IgD-negative memory B cell (primary cell): ENCODE measurements at regions not wholly inside any gene's neighbourhood (a gene's known extent, or its start where the extent isn't known, plus 50 kb on each side); places are given as distances from the start of the nearest gene placed in this dataset.

Experiments
- H3K27ac Mint-ChIP-seq, 3 donors: one replicate each; pipeline ENCODE4 v1.8.0; 2020 to 2022; ENCODE audit warnings: mild to moderate bottlenecking in 3 of 3, mixed read lengths in 3 of 3, moderate library complexity in 1 of 3
- H3K27me3 Mint-ChIP-seq: one replicate; pipeline ENCODE4 v1.8.0; 2021; ENCODE audit warnings: mixed read lengths
- H3K36me3 Mint-ChIP-seq: one replicate; pipeline ENCODE4 v1.8.0; 2020; ENCODE audit warnings: mild to moderate bottlenecking, mixed read lengths
- H3K4me1 Mint-ChIP-seq, 3 donors: one replicate each; pipeline ENCODE4 v1.8.0; 2020 to 2022; ENCODE audit warnings: mixed read lengths in 3 of 3, mild to moderate bottlenecking in 1 of 3
- H3K4me3 Mint-ChIP-seq, 4 donors: one replicate each; pipeline ENCODE4 v1.8.0; 2020 to 2022; ENCODE audit warnings: mild to moderate bottlenecking in 4 of 4, mixed read lengths in 4 of 4, moderate library complexity in 3 of 4
- H3K9me3 Mint-ChIP-seq, 3 donors: one replicate each; pipeline ENCODE4 v1.8.0; 2020 to 2021; ENCODE audit warnings: mixed read lengths in 3 of 3, mild to moderate bottlenecking in 1 of 3

GRCh38 chr3:8278448-8278847 lies 223.2 kb upstream of the LMCD1 start:
- H3K27me3 Mint-ChIP-seq, result peaks cover 3% of the 10 kb centered on the region
- H3K27ac Mint-ChIP-seq, result no peak overlapping the region
- H3K4me1 Mint-ChIP-seq, result no peaks in the 10 kb centered on the region
- peaks cover 0 to 2% (median 0%) of the 10 kb centered on the region in 3 donors for H3K9me3 Mint-ChIP-seq
- no peak overlapping the region for H3K4me3 Mint-ChIP-seq
- no peaks in the 10 kb centered on the region for H3K36me3 Mint-ChIP-seq

- Mint-ChIP-seq H3K9me3 (peaks cover 0 to 2% (median 0%) of the 10 kb centered on the region in 3 donors), H3K36me3 (peaks cover 4% of the 10 kb centered on the region), H3K4me3 (no peak overlapping the region)
These were observed 222.1 kb upstream of the LMCD1 start for GRCh38 chr3:8279476-8279875.

DNA sequence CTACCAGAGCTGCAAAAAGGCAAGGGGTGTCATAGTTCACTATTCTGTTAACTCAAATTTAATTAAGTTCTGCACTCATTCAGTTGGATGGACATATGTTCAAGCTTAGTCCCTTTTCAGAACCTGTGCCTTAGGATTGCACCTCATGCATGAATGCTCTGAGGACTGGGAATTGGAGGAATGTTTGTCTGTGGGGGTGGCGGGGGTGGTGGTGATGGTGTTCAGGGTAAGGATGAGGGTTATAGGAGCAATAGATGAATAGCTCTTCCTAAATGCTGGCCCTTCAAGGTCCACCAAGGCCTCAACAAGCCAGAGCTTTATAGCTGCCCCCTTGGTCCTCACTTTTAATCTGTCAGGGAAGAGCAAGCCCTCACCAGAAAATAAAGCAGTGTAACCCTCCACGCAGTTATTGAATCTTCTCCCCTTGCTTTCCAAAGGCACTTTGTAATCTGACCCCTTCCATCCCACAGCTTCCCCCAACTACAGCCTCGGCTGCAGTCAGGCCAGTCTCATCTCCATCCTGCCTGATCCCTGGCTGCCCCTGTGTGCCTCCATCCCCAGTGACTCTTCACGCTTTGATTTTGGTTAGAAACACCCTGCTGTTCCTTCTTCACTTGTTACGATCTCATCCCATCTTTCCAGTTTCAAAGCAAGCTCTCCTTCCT lies 221.6 kb upstream of the LMCD1 start:
- Mint-ChIP-seq H3K27me3 (peaks cover 3% of the 10 kb centered on the region), H3K4me1 (no peaks in the 10 kb centered on the region), H3K36me3 (peaks cover 4% of the 10 kb centered on the region)

More at GRCh38 chr3:8279476-8279875, 222.1 kb upstream of the LMCD1 start:
- Mint-ChIP-seq H3K4me1 (no peaks in the 10 kb centered on the region), H3K27me3 (peaks cover 3% of the 10 kb centered on the region), H3K27ac (no peak overlapping the region)

GRCh38 chr3:8282541-8283165 lies 219.0 kb upstream of the LMCD1 start:
- Mint-ChIP-seq H3K27me3 (peaks cover 4% of the 10 kb centered on the region), H3K27ac (peak overlapping the region in 1 of 3 donors; percentile 8), H3K9me3 (peaks cover 0 to 2% (median 0%) of the 10 kb centered on the region in 3 donors), H3K36me3 (peaks cover 4% of the 10 kb centered on the region), H3K4me3 (no peak overlapping the region), H3K4me1 (no peaks in the 10 kb centered on the region)

More for the DNA sequence above, 221.6 kb upstream of the LMCD1 start:
- Mint-ChIP-seq H3K4me3 (no peak overlapping the region), H3K9me3 (peaks cover 0 to 2% (median 0%) of the 10 kb centered on the region in 3 donors), H3K27ac (no peak overlapping the region)

DNA sequence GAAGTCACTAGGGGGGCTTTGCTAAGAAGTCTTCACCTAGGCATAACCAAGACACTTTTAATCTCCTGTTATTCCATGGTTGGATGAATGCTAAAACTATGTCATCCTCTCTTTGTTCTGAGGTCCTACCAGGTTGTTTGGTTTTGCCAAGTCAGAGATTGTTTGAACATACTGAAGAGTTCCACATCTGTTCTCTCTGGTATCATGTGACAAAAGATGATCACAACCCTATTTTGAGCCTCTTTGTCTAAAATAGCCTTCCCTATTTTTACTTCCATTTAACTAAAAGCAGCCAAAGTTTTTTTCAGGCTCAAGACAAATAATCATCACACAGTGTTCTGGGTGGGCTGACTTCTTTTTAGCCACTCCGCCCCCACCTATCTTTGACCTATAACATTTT lies 218.4 kb upstream of the LMCD1 start:
- peaks cover 1% of the 10 kb centered on the region for H3K27me3 Mint-ChIP-seq
- H3K9me3 Mint-ChIP-seq, result peaks cover 0 to 2% (median 0%) of the 10 kb centered on the region in 3 donors
- no peak overlapping the region for H3K4me3 Mint-ChIP-seq
- no peak overlapping the region for H3K27ac Mint-ChIP-seq
- peaks cover 4% of the 10 kb centered on the region for H3K36me3 Mint-ChIP-seq
- no peaks in the 10 kb centered on the region for H3K4me1 Mint-ChIP-seq

GRCh38 chr3:8286086-8286485 lies 215.5 kb upstream of the LMCD1 start:
- peaks cover 7% of the 10 kb centered on the region for H3K36me3 Mint-ChIP-seq
- H3K4me3 Mint-ChIP-seq, result no peak overlapping the region

DNA sequence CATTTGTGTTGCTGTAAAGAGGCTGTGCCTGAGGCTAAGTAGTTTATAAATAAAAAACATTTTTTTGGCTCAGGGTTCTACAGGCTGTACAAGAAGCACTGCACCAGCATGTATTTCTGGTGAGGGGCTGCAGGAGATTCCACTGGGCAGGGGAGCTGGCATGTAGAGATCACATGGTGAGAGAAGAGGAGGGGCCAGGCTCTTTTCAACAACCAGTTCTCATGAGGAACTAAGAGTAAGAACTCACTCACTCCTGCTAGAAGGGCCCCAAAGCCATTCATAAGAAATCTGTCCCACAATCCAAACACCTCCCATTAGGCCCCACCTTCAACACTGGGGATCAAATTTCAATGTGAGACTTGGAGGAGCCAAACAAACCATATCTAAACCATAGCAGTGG lies 214.9 kb upstream of the LMCD1 start:
- Mint-ChIP-seq H3K4me3 (no peak overlapping the region), H3K27ac (no peak overlapping the region), H3K4me1 (no peaks in the 10 kb centered on the region), H3K9me3 (no peaks in the 10 kb centered on the region), H3K36me3 (peaks cover 8% of the 10 kb centered on the region), H3K27me3 (peaks cover 1% of the 10 kb centered on the region)

More at GRCh38 chr3:8286086-8286485, 215.5 kb upstream of the LMCD1 start:
- peaks cover 1% of the 10 kb centered on the region for H3K27me3 Mint-ChIP-seq
- H3K4me1 Mint-ChIP-seq, result no peaks in the 10 kb centered on the region
- no peaks in the 10 kb centered on the region for H3K9me3 Mint-ChIP-seq
- no peak overlapping the region for H3K27ac Mint-ChIP-seq

DNA sequence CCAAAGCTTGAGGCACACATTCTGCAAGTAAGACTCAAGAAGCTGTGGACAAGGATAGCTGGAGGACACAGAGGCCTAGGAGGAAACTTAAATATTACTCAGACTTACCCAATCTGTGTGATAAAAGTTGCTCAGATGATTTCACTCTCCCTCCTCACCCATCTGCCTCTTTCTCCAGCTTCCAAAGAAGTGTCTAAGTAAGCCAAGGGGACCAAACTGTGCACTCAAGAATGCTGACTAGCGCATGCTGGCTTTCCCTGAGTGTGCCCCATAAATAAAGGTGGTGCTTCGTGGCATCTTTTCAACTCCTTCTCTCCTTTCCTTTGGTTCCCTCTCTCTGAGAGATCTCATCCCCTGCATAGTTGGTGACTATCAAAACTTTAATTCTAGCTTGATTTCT lies 211.0 kb upstream of the LMCD1 start:
- peaks cover 3% of the 10 kb centered on the region for H3K36me3 Mint-ChIP-seq
- H3K27me3 Mint-ChIP-seq, result no peaks in the 10 kb centered on the region
- H3K4me1 Mint-ChIP-seq, result no peaks in the 10 kb centered on the region
- no peaks in the 10 kb centered on the region for H3K9me3 Mint-ChIP-seq
- no peak overlapping the region for H3K4me3 Mint-ChIP-seq
- H3K27ac Mint-ChIP-seq, result no peak overlapping the region

DNA sequence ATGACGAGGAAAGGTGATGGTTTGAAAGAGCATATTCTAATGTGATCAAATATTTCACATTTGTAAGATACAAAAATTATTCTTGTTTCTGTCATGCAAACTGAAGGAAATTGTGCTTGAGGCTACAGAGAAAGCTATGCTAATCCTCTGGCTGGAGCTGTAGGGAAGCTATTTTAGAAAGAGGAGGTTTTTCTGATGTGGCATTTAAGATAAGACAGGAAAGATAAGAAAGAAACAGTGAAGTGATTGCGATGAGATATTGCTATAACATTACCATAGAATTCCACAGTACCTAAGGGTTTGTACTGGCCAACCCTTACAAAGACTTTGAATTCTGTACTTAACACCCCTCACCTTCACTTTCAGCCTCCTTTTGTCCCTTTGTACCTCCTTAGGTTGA lies 205.2 kb upstream of the LMCD1 start:
- Mint-ChIP-seq H3K9me3 (no peaks in the 10 kb centered on the region), H3K27me3 (peaks cover 3% of the 10 kb centered on the region), H3K4me1 (no peaks in the 10 kb centered on the region), H3K36me3 (no peaks in the 10 kb centered on the region), H3K4me3 (no peak overlapping the region), H3K27ac (no peak overlapping the region)

GRCh38 chr3:8298021-8298954 lies 203.3 kb upstream of the LMCD1 start:
- Mint-ChIP-seq H3K4me3 (no peak overlapping the region), H3K27me3 (peaks cover 3% of the 10 kb centered on the region), H3K9me3 (no peaks in the 10 kb centered on the region), H3K4me1 (peaks cover 0 to 2% (median 0%) of the 10 kb centered on the region in 3 donors), H3K27ac (no peak overlapping the region), H3K36me3 (no peaks in the 10 kb centered on the region)

- Mint-ChIP-seq H3K27ac (no peak overlapping the region), H3K9me3 (no peaks in the 10 kb centered on the region), H3K4me1 (peaks cover 0 to 2% (median 0%) of the 10 kb centered on the region in 3 donors), H3K4me3 (no peak overlapping the region), H3K36me3 (no peaks in the 10 kb centered on the region), H3K27me3 (peaks cover 5% of the 10 kb centered on the region)
These were observed 199.5 kb upstream of the LMCD1 start for GRCh38 chr3:8301977-8302735.

DNA sequence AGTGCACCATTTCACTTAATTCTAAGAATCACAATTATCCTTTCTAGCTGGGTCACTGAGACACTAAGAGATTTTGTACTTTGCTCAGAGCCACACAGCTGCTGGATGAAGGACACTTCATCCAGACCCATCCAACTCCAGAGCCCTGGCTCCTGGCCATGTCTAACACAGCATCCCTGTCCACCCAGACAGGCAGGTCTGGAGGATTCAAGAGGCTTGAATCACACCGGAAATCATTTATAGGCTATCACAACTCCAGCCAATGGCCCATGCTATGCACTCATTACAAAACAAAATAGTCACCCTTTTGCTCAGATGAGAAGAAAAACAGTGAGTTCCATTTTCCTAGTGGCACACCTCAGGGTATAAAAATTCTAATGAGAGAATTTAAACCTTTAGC lies 198.2 kb upstream of the LMCD1 start:
- Mint-ChIP-seq H3K27me3 (peaks cover 3% of the 10 kb centered on the region), H3K4me1 (peaks cover 0 to 2% (median 0%) of the 10 kb centered on the region in 3 donors), H3K9me3 (no peaks in the 10 kb centered on the region), H3K36me3 (no peaks in the 10 kb centered on the region), H3K4me3 (no peak overlapping the region), H3K27ac (no peak overlapping the region)

GRCh38 chr3:8305371-8305770 lies 196.3 kb upstream of the LMCD1 start:
- Mint-ChIP-seq H3K4me1 (peaks cover 0 to 2% (median 0%) of the 10 kb centered on the region in 3 donors), H3K9me3 (peaks cover 0 to 4% (median 2%) of the 10 kb centered on the region in 3 donors), H3K27ac (no peak overlapping the region), H3K36me3 (no peaks in the 10 kb centered on the region), H3K27me3 (peaks cover 3% of the 10 kb centered on the region), H3K4me3 (no peak overlapping the region)

DNA sequence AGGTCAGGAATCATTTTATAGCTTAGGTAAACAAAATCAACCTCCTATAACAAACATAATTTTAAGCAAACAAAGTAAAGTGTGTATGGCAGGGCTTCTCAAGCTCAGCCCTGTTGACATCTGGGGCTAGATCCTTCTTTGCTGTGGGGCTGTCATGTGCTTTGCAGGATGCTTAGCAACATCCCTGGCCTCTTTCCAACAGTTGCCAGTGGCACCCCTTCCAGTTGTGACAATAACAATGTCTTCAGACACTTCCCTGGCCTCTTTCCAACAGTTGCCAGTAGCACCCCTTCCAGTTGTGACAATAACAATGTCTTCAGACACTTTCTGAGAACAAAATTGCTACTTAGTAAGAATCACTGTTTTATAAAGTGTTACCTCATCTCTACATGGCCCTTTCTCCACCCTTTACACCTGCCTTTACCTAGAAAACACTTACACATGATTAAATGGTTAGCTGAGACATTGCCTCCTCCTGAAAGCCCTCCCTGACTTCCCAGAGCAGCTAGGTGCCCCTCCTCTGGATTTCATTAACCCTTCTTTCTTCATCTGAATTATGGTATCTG lies 194.0 kb upstream of the LMCD1 start:
- H3K27me3 Mint-ChIP-seq, result peaks cover 3% of the 10 kb centered on the region
- H3K27ac Mint-ChIP-seq, result no peak overlapping the region
- H3K4me1 Mint-ChIP-seq, result no peaks in the 10 kb centered on the region
- no peak overlapping the region for H3K4me3 Mint-ChIP-seq
- H3K36me3 Mint-ChIP-seq, result peaks cover under 1% of the 10 kb centered on the region
- peaks cover 2 to 4% (median 2%) of the 10 kb centered on the region in 3 donors for H3K9me3 Mint-ChIP-seq
